GM20000 (cell line): ENCODE measurements at regions not wholly inside any gene's neighbourhood (a gene's known extent, or its start where the extent isn't known, plus 50 kb on each side); places are given as distances from the start of the nearest gene placed in this dataset.
"Not testable (repeated sequence)": the region's sequence is repeated elsewhere in the genome, so short reads cannot be mapped to it uniquely, and the experiment has no call there.

Source experiments
- DNase-seq: peaks from one replicate; pipeline ENCODE4 v3.0.0; 2012; ENCODE audit warnings: low spot score
- CTCF ChIP-seq: IDR thresholded peaks from 2 replicates; pipeline ENCODE4 v1.5.1; 2012; ENCODE audit warnings: mild to moderate bottlenecking, control low read depth; ENCODE audit errors: extremely low read depth, missing control alignments

DNA sequence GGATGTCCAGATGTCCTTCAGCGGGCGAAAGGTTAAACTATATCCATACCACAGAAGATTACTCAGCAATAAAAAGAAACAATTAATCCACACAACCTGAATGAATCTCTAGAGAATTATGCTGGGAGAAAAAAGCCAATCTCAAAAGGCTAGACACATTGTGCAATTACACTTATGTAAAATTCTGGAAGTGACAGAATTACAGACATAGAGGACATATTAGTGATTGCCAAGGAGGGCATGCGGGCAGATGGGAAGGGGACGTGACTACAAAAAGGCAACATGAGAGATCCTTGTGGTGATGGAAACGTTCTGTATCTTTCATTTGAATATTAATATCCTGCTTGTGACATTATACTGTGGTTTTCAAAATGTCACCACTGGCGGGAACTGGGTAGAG, 103.5 kb upstream of the BMAL1 start:
- no peak for DNase-seq
- no peak for TF ChIP-seq CTCF

GRCh38 chr11:13183094-13183825, 94.3 kb upstream of the BMAL1 start:
- peak; percentile 26 for DNase-seq
- TF ChIP-seq CTCF, result no peak

DNA sequence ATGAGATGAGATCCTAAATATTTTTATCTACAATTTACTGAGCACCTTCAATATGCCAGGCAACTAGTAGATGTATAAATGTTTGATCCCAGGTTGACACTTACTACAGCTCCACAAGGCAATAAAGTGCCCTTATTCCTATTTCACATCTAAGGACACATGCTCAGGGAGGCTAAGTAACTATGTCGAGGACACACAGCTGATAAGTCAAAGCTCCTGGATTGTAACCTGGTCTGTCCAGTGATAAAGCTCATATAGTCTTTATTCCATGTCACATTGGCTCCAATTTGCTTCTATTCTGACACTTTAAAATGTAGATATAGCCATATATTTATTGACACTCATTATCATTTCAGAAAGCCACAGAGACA, 93.8 kb upstream of the BMAL1 start:
- no peak for DNase-seq
- TF ChIP-seq CTCF, result no peak

- no peak for DNase-seq
- no peak for TF ChIP-seq CTCF
Observed at GRCh38 chr11:13184295-13184794, 93.2 kb upstream of the BMAL1 start.

DNA sequence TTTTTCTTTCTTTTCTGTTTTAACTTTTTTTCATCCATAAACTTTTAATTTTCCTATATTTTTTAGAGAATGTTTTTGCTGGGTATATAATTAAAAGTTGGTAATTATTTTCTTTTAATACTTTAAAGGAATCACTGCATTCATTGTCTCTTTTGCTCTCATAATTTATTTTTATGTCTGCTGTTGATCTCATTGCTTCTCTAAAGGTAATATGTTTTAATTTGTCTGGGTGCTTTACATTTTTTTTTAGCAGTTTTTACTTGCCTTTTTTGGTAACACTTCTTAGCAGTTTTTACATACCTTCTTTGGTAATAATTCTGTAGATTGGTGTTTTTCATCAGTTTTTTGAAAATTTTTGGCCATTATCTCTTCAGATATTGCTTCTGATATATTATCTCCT, 89.4 kb upstream of the BMAL1 start:
- TF ChIP-seq CTCF, result no peak
- DNase-seq, result no peak

GRCh38 chr11:13189561-13190426, 87.8 kb upstream of the BMAL1 start:
- DNase-seq, result no peak
- TF ChIP-seq CTCF, result no peak

DNA sequence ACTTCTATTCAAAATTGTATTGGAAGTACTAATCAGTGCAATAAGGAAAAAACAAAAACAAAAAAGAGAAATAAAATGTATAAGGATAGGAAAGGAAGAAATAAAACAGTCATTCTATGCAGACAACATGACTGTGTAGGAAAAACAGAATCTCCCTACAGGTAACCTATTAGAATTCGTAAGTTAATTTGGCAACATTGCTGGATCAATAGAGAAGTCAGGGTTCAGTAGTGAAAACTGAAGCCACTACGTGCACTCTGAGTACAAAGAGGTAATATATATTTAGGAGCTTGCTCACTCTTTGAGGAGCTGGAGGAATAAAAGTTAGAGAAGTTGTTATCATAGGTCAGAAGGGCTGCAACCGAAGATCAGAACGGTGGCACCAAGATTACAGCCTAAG, 84.0 kb upstream of the BMAL1 start:
- no peak for DNase-seq
- TF ChIP-seq CTCF, result no peak

GRCh38 chr11:13197374-13197773, 80.2 kb upstream of the BMAL1 start:
- not testable (repeated sequence) for DNase-seq
